Activated CD8-positive, alpha-beta memory T cell treated with anti-CD3 and anti-CD28 coated beads, Interleukin-2, amount 50 U/mL, for 1 hour (primary cell): ENCODE measurements at regions not wholly inside any gene's neighbourhood (a gene's known extent, or its start where the extent isn't known, plus 50 kb on each side); places are given as distances from the start of the nearest gene placed in this dataset.
A peak's percentile ranks its signal among the peaks of the same experiment; 100 is the strongest.
"Not testable (repeated sequence)": the region's sequence is repeated elsewhere in the genome, so short reads cannot be mapped to it uniquely, and the experiment has no call there.

Experiments used
- DNase-seq: peaks from one replicate; pipeline ENCODE4 v3.0.0-alpha.2; 2020; ENCODE audit errors: extremely low read depth

- not testable (repeated sequence) for DNase-seq
Observed at GRCh38 chr2:87456477-87457128, 291.3 kb upstream of the PLGLB2 start.

- not testable (repeated sequence) for DNase-seq
Observed at GRCh38 chr2:87457129-87457499, 290.8 kb upstream of the PLGLB2 start.

- not testable (repeated sequence) for DNase-seq
Observed at GRCh38 chr2:87458938-87459337, 288.9 kb upstream of the PLGLB2 start.

GRCh38 chr2:87460104-87460503 is 287.8 kb upstream of the PLGLB2 start:
- DNase-seq = not testable (repeated sequence)

DNA sequence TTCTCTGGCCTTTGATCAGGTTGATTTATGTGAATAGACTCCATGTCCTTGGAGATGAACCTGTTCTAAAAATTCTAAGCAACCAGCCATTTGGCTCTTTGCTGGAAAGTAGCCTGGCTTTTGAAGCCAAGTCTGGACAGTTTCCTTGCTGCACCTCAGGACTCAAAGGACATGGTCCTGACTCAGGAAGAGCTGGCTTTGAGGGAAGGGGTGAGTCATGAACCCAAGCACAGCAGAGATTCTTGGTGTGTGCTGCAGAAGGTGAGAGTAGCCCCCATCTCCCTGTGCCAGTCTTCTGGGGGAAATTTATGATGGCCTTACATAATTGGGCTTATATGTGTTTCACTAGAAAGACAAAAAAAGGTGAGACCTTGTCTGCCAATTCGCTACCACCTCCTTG is 287.2 kb upstream of the PLGLB2 start:
- DNase-seq = not testable (repeated sequence)

DNA sequence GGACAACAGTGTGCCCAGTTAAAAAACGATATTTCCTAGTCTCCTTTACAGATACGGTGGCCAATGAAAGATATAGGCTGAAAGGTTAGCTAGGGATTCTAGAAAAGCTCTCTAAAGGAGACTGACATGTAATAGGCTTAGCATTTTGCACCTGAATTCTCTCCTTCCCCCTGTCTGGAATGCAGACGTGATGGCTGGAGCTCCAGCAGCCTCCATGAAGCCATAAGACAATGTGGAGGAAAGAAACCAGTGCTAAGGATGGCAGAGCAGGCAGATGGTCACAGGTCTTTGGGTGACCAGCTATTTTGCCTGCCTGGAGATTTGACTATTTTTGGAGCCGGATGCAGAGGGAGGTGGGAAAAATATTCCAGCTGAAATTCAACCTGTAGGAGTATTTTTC is 286.2 kb upstream of the PLGLB2 start:
- DNase-seq = not testable (repeated sequence)

- DNase-seq = not testable (repeated sequence)
Observed at GRCh38 chr2:87464219-87464618, 283.7 kb upstream of the PLGLB2 start.

- DNase-seq = not testable (repeated sequence)
Observed at GRCh38 chr2:87465730-87466129, 282.2 kb upstream of the PLGLB2 start.

DNA sequence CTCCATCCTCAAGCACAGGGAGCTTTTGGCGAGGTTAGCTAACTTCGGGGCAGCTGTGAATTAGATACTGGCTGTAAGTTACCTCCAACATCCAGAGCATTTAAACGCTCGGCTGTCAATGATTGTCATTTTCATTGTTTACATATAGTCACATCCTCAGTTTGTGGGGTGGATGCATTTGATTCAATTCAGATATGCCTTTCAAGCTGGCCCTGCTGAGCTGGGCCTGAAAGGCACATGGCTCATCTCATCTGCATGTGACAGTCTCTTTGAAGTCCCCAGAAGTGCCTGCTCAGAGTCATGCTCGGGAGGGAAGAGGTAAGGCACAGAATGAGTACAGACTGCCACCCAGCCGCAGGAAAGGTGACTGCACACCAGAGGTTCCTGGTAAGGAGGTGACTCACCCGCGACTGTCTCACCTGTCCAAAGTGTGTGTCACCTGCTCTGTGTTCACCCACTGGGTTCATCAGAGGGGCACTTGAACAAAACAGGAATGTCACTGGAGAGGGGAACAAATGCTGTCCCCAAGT is 281.2 kb upstream of the PLGLB2 start:
- peak; percentile 10 for DNase-seq

GRCh38 chr2:87468429-87468981 is 279.4 kb upstream of the PLGLB2 start:
- not testable (repeated sequence) for DNase-seq

GRCh38 chr2:87469180-87470151 is 278.4 kb upstream of the PLGLB2 start:
- DNase-seq = not testable (repeated sequence)

DNA sequence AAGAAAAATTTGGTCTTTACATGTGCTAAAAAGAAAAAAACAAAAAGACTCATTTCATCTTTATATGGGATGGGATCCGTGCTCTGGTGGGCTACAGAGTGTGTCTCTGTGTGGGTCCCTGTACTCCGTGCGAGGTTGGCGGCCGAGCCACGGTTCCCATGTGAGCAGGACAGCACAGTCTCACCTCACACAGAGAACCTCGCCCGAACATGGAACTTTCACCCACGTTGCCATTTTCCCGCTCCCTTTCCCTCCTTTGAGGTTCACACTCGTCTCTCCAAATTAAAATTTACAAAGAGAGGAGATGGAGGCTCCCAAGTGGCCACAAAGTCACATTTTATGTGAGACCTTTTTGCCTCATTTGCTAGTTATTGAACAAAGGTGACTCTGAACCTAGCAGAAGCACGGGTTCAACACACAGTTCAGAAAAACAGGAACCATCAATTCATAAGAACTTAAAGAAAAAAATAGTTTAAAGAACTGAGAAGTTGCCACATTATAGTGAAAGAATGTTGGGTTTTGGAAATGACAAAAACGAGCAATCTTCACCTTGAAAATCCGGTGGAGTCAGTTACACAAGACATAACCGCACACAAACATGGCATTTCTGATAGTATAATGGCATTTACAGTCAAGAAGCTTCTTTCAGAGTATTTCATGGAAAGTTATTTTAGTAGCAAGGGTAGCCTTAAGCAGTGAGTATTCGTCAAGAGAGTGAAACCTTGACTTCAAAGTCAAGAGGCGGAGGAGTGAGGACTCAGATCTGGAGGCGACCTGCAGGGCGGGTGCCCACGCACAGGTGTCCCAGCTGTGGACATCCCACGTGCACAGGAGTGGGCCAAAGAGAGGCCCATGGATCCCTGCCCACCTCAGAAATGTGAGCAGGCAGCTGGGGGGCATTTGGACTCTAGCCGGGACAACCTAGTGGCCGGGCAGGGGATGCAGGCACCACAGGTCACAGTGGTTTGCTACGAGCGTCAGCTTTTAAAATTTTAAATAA is 277.2 kb upstream of the PLGLB2 start:
- DNase-seq = not testable (repeated sequence)

DNA sequence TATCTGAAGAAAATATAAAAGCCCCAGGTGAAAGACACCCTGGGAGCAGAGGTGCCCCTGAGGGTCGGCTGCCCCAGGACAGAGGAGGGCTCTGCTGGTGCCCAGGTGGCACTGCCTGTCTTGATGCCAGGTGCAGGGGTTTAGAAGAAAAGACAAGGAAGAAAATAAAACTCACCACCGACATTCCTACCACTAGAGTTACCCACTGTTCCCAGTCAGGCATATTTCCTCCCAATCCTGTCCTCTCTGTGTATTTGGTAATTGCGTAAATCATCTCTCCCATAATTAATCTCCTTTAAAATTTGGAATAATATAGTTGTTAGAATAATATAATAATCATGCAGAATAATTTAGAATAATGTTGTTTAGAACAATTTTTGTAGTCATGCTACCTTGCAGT is 276.4 kb upstream of the PLGLB2 start:
- not testable (repeated sequence) for DNase-seq

DNA sequence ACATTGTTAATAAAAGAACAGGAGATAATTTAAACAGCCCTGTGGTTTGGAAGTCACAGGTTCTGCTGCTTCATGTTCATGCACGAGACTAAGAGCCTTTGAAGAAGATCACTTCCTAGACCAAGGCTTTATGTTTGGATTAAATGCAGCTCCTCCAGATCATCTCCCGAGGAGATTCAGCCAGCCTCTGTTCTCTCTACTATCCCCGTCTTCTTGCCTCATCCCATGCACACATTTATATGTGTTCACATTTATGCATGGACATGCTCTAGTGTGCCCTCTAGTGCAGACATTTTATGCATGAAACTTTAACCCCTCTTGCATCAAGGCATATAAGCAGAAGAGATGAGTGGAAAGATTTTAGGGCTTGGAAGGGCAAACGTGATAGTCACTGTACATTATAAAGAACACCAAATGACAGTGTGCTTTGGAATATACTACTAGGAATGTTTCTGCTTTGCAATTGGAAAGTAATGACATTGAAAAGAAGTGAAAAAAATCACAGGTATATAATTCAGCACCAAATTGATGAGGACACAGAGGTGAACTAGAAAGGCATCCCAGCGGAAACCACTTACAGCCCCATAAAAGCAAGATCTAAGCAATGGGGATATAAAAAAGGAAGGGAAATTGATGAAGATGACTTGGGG is 271.5 kb upstream of the PLGLB2 start:
- DNase-seq = not testable (repeated sequence)

- DNase-seq = not testable (repeated sequence)
Observed at GRCh38 chr2:87476936-87477335, 271.0 kb upstream of the PLGLB2 start.

GRCh38 chr2:87477669-87478428 is 270.0 kb upstream of the PLGLB2 start:
- not testable (repeated sequence) for DNase-seq

DNA sequence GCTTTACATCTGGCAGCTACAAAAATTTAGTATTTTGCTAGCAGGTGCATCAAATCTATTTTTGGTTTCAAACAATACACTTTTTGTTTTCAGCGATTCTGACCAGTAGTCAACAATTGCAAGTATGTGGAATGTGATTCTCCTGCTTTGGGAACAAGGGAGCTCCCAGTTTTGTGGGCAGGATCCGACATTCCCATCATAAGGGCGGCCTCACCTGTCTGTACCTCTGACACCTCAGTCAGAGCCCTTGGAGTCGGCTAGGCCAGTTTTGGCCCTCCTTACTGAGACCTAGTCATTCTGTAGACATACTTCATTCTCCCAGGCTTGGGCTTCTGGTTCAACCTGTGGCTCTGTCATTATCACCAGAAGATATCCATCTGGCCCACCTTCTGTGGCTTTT is 269.0 kb upstream of the PLGLB2 start:
- not testable (repeated sequence) for DNase-seq

DNA sequence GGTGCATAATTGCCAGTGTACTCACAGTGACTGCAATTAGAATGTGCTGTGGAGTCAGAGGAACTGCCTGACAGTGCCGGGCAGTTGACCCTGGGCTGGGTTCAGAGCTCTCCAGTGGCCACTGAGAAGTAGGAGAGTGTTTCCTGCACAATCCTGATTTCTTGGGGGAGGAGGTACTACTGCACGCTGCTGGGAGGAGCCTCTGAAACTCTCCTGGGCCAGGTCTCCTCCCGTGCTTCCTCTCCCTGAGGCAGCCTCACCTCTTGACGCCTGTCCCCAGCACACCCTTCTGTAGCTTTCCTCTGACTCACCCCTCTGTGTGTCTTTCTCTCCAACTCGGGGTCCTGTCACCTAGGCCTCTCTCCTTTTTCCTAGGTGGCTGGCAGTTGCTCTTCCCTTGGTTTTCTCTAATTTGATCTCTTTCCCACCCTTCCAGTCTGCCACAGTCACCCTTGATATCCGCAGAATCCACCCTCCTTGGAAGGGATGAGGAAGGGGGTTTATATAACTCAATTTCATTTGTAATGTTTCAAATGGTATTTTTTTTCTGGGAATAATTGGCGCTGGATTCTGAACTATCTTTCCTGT is 264.7 kb upstream of the PLGLB2 start:
- not testable (repeated sequence) for DNase-seq

GRCh38 chr2:87484363-87484762 is 263.5 kb upstream of the PLGLB2 start:
- DNase-seq = not testable (repeated sequence)
